GM23338 (cell line): ENCODE measurements at regions not wholly inside any gene's neighbourhood (a gene's known extent, or its start where the extent isn't known, plus 50 kb on each side); places are given as distances from the start of the nearest gene placed in this dataset.

Source experiments
- CREB1 ChIP-seq: fragments of 250-450 bp; sonication (Bioruptor Pico); IDR thresholded peaks from 2 replicates; pipeline ENCODE4 v1.5.0; 2020; ENCODE audit warnings: low read depth, mild to moderate bottlenecking, moderate library complexity
- CTCF ChIP-seq, 2 experiments: fragments of 200-600 bp in 1 of 2; sonication (generic) in 1 of 2; conservative IDR thresholded peaks; 2 replicates each; pipeline versions ENCODE4 v1.5.1 to v1.6.1; 2016 to 2017; ENCODE audit warnings: antibody characterized with exemption in 2 of 2, low read depth in 2 of 2, mild to moderate bottlenecking in 2 of 2, moderate library complexity in 1 of 2
- EZH2 ChIP-seq: fragments of 200-600 bp; sonication (generic); IDR thresholded peaks from one replicate; pipeline ENCODE4 v1.8.0; 2017; ENCODE audit warnings: antibody characterized with exemption, mild to moderate bottlenecking, low read depth; ENCODE audit not compliant: unreplicated experiment
- EZH2phosphoT487 ChIP-seq: fragments of 200-600 bp; sonication (generic); IDR thresholded peaks from one replicate; pipeline ENCODE4 v1.8.1; 2018; ENCODE audit warnings: antibody characterized with exemption; ENCODE audit not compliant: unreplicated experiment
- JUNB ChIP-seq: IDR thresholded peaks from one replicate; pipeline ENCODE4 v1.6.1; 2016; ENCODE audit warnings: antibody characterized with exemption; ENCODE audit not compliant: unreplicated experiment
- NANOG ChIP-seq: IDR thresholded peaks from 2 replicates; pipeline ENCODE4 v1.6.1; 2016; ENCODE audit warnings: antibody characterized with exemption, borderline replicate concordance
- POLR2AphosphoS5 ChIP-seq: IDR thresholded peaks from 2 replicates; pipeline ENCODE4 v1.6.1; 2016; ENCODE audit warnings: antibody characterized with exemption, low read depth
- REST ChIP-seq: IDR thresholded peaks from one replicate; pipeline ENCODE4 v1.6.1; 2018; ENCODE audit warnings: antibody characterized with exemption; ENCODE audit not compliant: unreplicated experiment
- STAT1 ChIP-seq: IDR thresholded peaks from one replicate; pipeline ENCODE4 v1.6.1; 2016; ENCODE audit warnings: antibody characterized with exemption; ENCODE audit not compliant: unreplicated experiment
- ZNF114 ChIP-seq: fragments of 250-450 bp; sonication (Bioruptor Pico); IDR thresholded peaks from 2 replicates; pipeline ENCODE4 v1.5.0; 2020; ENCODE audit warnings: mild to moderate bottlenecking, moderate library complexity

- no peak for TF ChIP-seq REST
- no peak for TF ChIP-seq JUNB
- no peak for TF ChIP-seq CTCF (conservative IDR thresholded peaks at IDR 0.05; ENCODE audit: low read depth in 2 of 2)
- TF ChIP-seq STAT1 = no peak
- no peak for TF ChIP-seq POLR2AphosphoS5
- TF ChIP-seq EZH2phosphoT487 = no peak
- no peak for TF ChIP-seq ZNF114
- no peak for TF ChIP-seq EZH2
- no peak for TF ChIP-seq CREB1
- TF ChIP-seq NANOG = no peak
Measured at GRCh38 chr2:236979664-236980063, 106.0 kb upstream of the COPS8 start.
